Renal cortex interstitium (tissue), 11 donors: ENCODE measurements at regions not wholly inside any gene's neighbourhood (a gene's known extent, or its start where the extent isn't known, plus 50 kb on each side); places are given as distances from the start of the nearest gene placed in this dataset.
"Not testable (repeated sequence)": the region's sequence is repeated elsewhere in the genome, so short reads cannot be mapped to it uniquely, and the experiment has no call there.

ENCODE experiments used
- DNase-seq, 11 donors: peaks; one replicate each; pipeline ENCODE4 v3.0.0-alpha.2; 2013; ENCODE audit warnings: low read depth in 9 of 11, low spot score in 4 of 11; ENCODE audit errors: extremely low read depth in 1 of 11

GRCh38 chr22:49412236-49412635 is 415.4 kb downstream of the BRD1 start:
- no peak for DNase-seq

- DNase-seq: no peak
Measured at GRCh38 chr22:49411236-49411635, 416.4 kb downstream of the BRD1 start.

- DNase-seq: no peak
Measured at GRCh38 chr22:49408102-49408836, 419.4 kb downstream of the BRD1 start.

GRCh38 chr22:49406879-49407587 is 420.6 kb downstream of the BRD1 start:
- DNase-seq: no peak

- no peak for DNase-seq
Measured at GRCh38 chr22:49406047-49406650, 421.5 kb downstream of the BRD1 start.

- no peak for DNase-seq
Measured at GRCh38 chr22:49405590-49405989, 422.1 kb downstream of the BRD1 start.

GRCh38 chr22:49404576-49405241 is 423.0 kb downstream of the BRD1 start:
- DNase-seq: no peak

GRCh38 chr22:49404020-49404419 is 423.7 kb downstream of the BRD1 start:
- no peak for DNase-seq

- no peak for DNase-seq
Measured at GRCh38 chr22:49403102-49403501, 424.6 kb downstream of the BRD1 start.

- DNase-seq: no peak
Measured at GRCh38 chr22:49402169-49402568, 425.5 kb downstream of the BRD1 start.

GRCh38 chr22:49400941-49401598 is 426.6 kb downstream of the BRD1 start:
- DNase-seq: no peak

GRCh38 chr22:49400136-49400940 is 427.3 kb downstream of the BRD1 start:
- DNase-seq: no peak

GRCh38 chr22:49398646-49399045 is 429.0 kb downstream of the BRD1 start:
- no peak for DNase-seq

- no peak for DNase-seq
Measured at GRCh38 chr22:49398115-49398514, 429.6 kb downstream of the BRD1 start.

GRCh38 chr22:49396817-49397216 is 430.9 kb downstream of the BRD1 start:
- no peak for DNase-seq

- DNase-seq: no peak
Measured at GRCh38 chr22:49395617-49396016, 432.1 kb downstream of the BRD1 start.

- not testable (repeated sequence) for DNase-seq
Measured at GRCh38 chr22:49395062-49395461, 432.6 kb downstream of the BRD1 start.

GRCh38 chr22:49394116-49394785 is 433.4 kb downstream of the BRD1 start:
- DNase-seq: no peak
